ENCODE measurements at regions not wholly inside any gene's neighbourhood (a gene's known extent, or its start where the extent isn't known, plus 50 kb on each side); places are given as distances from the start of the nearest gene placed in this dataset.
"Not testable (repeated sequence)": the region's sequence is repeated elsewhere in the genome, so short reads cannot be mapped to it uniquely, and the experiment has no call there.

- DNase-seq (ENCODE audit: low read depth) = no peak
Measured at GRCh38 chr1:70820396-70820795, 227.2 kb downstream of the PTGER3 start.

DNA sequence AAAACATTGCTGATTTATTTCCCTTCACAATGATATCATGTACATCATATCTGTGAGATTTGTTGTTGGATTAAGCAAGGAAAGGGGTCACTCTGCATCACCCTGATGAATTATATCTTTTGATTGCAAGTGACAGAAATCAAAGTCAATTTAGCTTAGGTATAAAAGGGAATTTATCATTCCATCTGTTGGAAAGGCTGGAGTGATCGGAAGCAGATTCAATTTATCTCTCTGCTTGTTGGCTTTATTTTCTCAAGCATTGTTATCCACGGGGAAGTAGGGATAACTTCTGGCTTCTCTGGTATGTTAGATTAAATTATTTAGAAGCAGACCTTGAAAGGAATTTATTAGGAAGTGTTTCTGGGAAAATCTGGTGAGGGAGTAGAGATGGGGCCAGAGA lies 226.6 kb downstream of the PTGER3 start:
- DNase-seq (ENCODE audit: low read depth) = no peak

DNA sequence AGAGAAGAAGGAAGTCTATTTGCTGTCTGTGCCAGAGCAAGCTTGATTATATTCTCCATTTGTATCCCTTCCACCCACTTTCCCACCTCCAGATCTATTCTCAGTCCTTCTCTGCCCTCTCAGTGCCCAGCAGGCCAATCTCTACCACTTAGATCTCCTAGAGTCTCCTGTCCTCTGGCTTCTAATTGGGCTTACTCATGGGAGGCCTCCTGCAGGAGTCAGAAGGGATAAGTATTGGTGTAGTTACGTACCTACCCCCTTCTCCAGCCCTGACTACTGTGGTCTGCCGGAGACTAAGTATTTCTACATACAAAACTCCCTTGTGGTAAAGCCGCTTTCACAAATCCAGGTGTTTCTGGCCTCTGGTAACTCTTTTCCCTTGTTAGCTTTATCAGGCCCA lies 221.2 kb downstream of the PTGER3 start:
- no peak for DNase-seq (ENCODE audit: low read depth)

DNA sequence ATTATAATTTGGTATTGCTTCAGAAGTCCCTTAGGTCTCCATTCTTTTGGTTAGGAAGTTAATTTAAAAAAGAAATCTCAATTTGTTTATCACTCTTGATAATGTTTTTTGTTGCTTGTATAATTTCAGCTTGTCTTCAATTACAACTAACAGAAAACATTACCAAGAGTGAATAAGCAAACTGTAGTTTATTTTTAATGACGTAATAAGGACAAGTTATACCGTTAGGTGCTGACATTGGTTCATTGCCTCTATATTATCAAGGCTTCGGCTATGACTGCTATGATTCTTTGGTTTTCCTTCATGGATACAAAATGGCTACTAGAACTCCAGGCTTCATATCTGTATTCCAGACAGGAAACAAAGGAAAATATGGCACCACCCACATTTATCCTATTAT lies 220.6 kb downstream of the PTGER3 start:
- no peak for DNase-seq (ENCODE audit: low read depth)

DNA sequence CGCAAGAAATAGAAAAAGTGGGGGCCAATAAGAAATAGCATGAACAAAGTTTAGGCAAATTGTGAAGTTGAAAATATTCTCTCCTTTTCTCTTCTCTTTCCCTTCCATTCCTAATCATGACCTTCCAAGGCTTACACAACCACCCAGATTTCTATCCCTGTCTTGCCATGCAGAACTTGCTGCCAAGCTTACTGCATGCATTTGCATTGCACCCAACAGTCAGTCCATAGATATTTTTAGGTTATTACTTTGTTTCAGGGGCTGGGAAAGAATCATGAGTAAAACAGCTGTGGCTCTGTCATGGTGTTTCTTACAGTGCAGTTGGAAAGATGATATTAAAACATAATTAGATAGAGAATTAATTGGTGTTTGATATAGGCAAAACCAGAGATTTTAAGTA lies 219.4 kb downstream of the PTGER3 start:
- no peak for DNase-seq (ENCODE audit: low read depth)

DNA sequence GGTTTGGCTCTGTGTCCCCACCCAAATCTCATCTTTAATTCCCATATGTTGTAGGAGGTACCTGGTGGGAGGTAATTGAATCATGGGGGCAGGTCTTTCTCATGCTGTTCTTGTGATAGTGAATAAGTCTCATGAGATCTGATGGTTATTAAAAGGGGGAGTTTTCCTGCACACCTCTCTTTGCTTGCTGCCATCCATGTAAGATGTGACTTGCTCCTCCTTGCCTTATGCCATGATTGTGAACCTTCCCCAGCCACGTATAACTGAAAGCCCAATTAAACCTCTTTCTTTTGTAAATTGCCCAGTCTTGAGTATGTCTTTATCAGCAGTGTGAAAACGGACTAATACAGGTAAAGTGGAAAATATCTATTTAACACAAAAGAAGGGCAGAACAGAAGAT lies 213.3 kb downstream of the PTGER3 start:
- DNase-seq (ENCODE audit: low read depth) = not testable (repeated sequence)

DNA sequence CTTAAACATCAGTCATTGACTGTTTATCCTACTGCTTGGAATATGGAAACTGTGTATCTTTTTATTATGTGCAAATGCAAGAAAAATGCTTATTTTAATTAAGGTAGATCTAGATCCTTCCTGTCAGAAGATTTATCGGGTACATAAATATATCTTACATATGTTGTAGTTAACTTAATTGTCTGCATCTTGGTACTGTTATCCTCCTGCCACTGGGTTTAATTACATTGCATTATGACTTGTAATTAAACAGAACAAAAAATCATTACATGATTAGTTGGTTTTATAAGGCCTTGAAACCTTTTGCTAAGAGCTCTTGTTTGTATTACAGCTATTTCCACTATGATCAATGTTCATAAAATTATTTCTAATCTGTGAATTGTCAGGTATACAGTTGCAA lies 211.2 kb downstream of the PTGER3 start:
- no peak for DNase-seq (ENCODE audit: low read depth)

DNA sequence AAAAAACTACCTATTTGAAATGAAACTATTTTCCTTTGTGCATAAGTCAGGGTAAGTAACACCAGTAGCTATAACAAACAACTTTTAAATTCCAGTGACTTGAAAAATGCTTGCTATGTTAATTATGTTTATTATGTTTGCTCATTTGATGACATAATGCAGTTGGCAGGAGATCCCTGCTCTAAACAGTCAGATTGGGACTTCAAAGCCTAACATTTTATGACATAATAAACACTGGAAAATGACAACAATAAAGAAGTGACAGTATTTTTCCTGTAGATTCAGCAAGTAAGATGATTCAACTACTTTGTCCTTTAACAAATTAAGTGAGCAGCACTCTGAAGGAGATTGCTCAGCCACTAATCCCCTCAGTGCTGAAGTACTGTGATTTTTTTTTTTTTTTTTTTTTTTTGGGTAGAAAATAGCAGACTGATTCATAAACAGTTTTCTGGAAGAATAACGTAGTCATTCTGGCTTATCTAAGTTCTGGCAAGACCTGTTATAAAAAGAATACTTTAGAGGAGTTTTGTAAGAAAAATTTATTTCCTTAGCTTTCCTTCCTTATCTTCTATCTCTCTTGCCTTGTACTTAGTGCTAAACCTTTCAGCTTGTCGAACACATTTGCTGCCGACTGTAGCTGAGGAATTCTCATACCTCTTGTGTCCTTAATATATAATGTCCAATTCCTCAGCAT lies 207.2 kb downstream of the PTGER3 start:
- no peak for DNase-seq (ENCODE audit: low read depth)

GRCh38 chr1:70842562-70842961 lies 205.1 kb downstream of the PTGER3 start:
- DNase-seq (ENCODE audit: low read depth) = no peak

- DNase-seq (ENCODE audit: low read depth) = no peak
Measured at GRCh38 chr1:70843452-70843851, 204.2 kb downstream of the PTGER3 start.

GRCh38 chr1:70847013-70847412 lies 200.6 kb downstream of the PTGER3 start:
- DNase-seq (ENCODE audit: low read depth) = no peak

DNA sequence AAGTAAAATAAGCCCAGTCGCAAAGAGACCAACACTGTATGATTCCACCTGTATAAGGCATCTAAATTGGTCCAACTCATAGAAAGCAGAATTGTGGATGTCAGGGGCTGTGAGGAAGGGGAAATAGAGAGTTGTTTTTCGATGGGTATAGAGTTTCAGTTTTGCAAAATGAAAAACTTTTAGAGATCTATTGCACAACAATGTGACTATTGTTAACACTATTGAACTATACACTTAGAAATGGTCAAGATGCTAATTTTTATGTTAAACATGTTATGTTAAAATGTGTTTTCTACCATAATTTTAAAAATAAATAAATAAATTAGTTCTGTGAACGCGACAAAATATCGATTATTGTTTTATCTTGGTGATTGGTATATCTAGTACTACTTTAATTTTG lies 192.4 kb downstream of the PTGER3 start:
- DNase-seq (ENCODE audit: low read depth) = no peak

- DNase-seq (ENCODE audit: low read depth) = no peak
Measured at GRCh38 chr1:70856201-70856600, 191.4 kb downstream of the PTGER3 start.

GRCh38 chr1:70863239-70863638 lies 184.4 kb downstream of the PTGER3 start:
- DNase-seq (ENCODE audit: low read depth) = no peak

DNA sequence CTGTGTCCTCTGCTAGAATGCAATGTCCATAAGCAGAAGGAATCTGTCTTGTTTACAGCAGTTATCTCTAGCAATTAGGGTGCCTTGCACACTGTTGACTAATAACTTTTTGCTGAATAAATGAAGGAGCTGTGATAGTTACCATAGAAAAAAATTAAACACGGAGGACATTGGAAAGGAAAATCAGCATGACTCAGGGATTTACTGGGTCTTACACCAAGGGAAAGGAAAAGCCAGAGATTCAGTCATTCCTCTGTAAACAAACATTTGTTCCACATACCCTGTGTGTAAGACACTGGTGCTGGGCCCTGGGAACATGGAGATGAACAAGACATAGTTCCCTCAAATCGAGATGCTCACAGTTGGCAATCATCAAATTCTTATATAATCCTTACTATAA lies 183.3 kb downstream of the PTGER3 start:
- no peak for DNase-seq (ENCODE audit: low read depth)

DNA sequence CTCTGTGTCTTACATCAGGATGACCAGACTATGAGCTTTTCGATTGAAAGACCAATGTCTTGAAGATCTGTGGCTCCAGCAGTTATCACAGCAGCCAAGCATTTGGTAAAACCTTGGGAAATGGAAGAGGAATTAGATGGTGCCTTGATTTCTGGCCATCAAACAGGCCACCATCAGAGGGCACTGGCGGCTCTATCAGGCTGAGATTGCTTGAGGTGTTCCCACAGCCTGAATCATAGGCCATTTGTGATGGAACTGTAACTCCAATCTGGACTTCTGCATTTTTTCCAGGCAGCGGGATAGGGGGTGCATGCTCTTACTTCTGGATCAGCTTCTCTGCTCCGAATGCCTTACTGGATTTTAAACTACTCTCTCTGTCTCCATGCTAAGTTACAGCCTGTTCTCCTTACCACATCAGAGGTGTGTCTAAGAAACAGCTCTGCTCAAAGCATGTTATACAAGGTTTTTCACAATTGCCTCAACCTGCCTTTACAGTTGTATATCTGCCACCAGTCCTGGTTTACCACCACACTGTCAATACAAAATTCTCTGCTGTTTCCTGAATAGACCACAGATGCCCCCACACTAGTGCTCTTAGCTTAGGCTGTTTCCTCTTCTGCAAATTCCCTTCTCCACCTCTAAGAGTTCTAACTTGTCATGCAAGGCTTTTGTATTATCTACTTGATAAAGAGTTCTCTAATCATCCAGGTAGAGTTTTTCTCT lies 180.9 kb downstream of the PTGER3 start:
- no peak for DNase-seq (ENCODE audit: low read depth)

GRCh38 chr1:70871790-70872189 lies 175.8 kb downstream of the PTGER3 start:
- DNase-seq (ENCODE audit: low read depth) = no peak

GRCh38 chr1:70874063-70874462 lies 173.6 kb downstream of the PTGER3 start:
- DNase-seq (ENCODE audit: low read depth) = no peak

GRCh38 chr1:70874818-70875217 lies 172.8 kb downstream of the PTGER3 start:
- DNase-seq (ENCODE audit: low read depth) = no peak

DNA sequence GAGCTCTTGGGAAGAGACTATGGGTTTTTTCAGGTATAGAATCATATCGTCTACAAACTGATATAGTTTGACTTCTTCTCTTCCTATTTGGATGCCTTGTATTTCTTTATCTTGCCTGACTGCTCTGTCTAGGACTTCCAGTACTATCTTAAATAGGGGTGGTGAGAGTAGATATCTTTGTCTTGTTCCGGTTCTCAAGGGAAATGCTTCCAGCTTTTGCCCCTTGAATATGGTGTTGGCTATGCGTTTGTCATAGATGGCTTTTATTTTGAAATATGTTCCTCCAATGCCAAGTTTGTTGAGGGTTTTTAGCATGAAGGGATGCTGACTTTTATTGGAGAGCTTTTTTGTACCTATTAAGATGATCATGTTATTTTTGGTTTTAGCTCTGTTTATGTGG lies 170.3 kb downstream of the PTGER3 start:
- DNase-seq (ENCODE audit: low read depth) = no peak

- DNase-seq (ENCODE audit: low read depth) = no peak
Measured at GRCh38 chr1:70887936-70888335, 159.7 kb downstream of the PTGER3 start.

DNA sequence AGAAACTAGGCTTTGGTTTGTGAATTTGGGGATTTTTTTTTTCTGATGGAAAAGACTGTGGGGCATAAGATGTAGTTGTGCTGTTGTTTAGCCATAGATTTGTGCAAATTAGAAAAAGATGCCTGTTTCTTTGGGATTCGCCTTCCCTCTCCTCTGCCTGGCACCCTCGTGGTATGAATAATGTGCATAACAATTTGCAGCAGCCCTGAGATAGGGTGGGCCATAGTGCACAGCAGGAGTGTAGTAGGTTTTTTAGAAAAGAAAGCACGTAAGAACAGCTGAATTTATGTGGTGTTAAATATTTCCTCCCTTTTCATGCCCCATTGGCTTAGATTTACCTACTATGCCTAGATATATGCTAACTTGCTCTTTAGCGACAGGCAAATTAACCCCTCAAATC lies 158.9 kb downstream of the PTGER3 start:
- DNase-seq (ENCODE audit: low read depth) = no peak

DNA sequence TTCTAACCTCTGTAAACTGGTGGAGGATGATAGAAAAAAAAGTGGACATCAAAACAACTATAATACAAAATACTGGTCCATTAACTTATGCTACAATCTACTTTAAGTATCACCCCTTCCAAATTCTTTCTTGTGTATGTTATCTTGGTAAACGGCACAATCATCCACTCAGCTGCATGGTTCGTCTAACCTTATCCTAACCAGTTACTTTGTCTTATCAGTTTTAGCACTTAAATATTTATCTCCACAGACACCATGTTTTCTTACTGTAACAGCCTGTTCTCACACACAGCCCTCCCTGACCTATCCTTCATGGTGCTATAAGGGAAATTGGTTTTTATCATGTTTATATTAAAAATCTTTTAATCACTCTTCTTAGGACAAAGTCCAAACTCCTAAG lies 157.2 kb downstream of the PTGER3 start:
- no peak for DNase-seq (ENCODE audit: low read depth)

Data from fibroblast of the conjunctiva (primary cell).